ENCODE measurements at regions not wholly inside any gene's neighbourhood (a gene's known extent, or its start where the extent isn't known, plus 50 kb on each side); places are given as distances from the start of the nearest gene placed in this dataset.

DNA sequence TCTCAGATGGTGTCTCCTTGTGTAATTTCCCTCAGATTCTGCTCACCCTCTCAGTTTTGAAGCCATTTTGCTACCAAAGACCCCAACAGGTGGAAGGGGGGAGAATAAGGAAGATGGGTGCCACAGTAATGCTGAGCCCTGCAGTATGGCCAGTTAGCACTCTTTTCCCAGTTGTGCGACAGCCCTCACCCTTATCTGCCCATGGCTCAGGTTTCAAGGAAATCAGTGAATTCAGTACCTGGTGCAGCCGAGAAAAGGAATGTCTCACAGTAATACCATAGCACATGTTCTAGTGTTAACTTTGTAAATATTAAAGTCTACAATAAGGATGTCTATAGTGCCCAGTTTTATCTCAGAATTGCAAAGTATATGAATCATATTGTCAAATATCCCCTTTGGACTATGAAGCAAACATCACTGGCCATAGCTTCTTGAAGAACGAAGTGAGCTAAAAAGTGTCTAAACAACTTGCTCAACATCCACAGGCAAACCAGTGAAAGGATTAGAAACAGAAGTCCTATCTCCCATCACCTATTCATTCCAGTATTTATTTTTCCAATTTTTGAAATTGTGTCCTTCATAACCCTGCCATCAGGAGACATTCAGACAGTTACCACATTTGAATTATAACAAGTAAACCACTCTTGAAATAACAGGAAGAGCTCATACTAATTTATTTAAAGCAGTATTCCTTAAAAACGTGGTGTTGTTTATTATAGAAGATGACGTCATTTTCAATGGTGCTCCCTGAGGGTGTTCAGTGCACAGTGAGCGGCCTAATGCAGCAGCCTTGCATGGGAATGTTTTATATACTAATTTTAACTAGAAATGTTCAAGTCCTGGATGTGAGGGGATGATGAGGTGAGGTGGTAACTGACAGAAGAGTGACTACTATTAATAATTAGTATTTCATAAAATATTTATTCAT is 366.2 kb downstream of the TFAP2A start:
- H3K4me3 ChIP-seq (ENCODE audit: low read depth in 2 of 2, low read length in 2 of 2) = no peak overlapping the region
- no peak for TF ChIP-seq TCF7L2 (IDR thresholded peaks at IDR 0.05; ENCODE audit: low read depth, low read length)
- TF ChIP-seq SIN3A (IDR thresholded peaks at IDR 0.05; ENCODE audit: borderline replicate concordance, insufficient read depth, low read depth, low read length) = no peak
- no peak for TF ChIP-seq POLR2AphosphoS5 (IDR thresholded peaks at IDR 0.05; ENCODE audit: low read depth, low read length)
- TF ChIP-seq, protein P1, sequence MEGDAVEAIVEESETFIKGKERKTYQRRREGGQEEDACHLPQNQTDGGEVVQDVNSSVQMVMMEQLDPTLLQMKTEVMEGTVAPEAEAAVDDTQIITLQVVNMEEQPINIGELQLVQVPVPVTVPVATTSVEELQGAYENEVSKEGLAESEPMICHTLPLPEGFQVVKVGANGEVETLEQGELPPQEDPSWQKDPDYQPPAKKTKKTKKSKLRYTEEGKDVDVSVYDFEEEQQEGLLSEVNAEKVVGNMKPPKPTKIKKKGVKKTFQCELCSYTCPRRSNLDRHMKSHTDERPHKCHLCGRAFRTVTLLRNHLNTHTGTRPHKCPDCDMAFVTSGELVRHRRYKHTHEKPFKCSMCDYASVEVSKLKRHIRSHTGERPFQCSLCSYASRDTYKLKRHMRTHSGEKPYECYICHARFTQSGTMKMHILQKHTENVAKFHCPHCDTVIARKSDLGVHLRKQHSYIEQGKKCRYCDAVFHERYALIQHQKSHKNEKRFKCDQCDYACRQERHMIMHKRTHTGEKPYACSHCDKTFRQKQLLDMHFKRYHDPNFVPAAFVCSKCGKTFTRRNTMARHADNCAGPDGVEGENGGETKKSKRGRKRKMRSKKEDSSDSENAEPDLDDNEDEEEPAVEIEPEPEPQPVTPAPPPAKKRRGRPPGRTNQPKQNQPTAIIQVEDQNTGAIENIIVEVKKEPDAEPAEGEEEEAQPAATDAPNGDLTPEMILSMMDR (IDR thresholded peaks at IDR 0.05) = no peak
- TF ChIP-seq, protein P2, sequence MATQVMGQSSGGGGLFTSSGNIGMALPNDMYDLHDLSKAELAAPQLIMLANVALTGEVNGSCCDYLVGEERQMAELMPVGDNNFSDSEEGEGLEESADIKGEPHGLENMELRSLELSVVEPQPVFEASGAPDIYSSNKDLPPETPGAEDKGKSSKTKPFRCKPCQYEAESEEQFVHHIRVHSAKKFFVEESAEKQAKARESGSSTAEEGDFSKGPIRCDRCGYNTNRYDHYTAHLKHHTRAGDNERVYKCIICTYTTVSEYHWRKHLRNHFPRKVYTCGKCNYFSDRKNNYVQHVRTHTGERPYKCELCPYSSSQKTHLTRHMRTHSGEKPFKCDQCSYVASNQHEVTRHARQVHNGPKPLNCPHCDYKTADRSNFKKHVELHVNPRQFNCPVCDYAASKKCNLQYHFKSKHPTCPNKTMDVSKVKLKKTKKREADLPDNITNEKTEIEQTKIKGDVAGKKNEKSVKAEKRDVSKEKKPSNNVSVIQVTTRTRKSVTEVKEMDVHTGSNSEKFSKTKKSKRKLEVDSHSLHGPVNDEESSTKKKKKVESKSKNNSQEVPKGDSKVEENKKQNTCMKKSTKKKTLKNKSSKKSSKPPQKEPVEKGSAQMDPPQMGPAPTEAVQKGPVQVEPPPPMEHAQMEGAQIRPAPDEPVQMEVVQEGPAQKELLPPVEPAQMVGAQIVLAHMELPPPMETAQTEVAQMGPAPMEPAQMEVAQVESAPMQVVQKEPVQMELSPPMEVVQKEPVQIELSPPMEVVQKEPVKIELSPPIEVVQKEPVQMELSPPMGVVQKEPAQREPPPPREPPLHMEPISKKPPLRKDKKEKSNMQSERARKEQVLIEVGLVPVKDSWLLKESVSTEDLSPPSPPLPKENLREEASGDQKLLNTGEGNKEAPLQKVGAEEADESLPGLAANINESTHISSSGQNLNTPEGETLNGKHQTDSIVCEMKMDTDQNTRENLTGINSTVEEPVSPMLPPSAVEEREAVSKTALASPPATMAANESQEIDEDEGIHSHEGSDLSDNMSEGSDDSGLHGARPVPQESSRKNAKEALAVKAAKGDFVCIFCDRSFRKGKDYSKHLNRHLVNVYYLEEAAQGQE (IDR thresholded peaks at IDR 0.05; ENCODE audit: insufficient read depth in 1 of 2, low read depth in 2 of 2, low read length in 1 of 2) = no peak
- no peaks in the 10 kb centered on the region for H3K4me1 ChIP-seq (ENCODE audit: control insufficient read depth, insufficient read depth, low read length)
- H3K36me3 ChIP-seq (ENCODE audit: control insufficient read depth, insufficient read depth, low read length) = no peaks in the 10 kb centered on the region
- no peak overlapping the region; the same call in 1 of the 2 replicates for H3K27ac ChIP-seq (ENCODE audit: low read length)
- H3K9me3 ChIP-seq (ENCODE audit: control insufficient read depth, insufficient read depth, low read depth, low read length) = peaks cover 8% of the 10 kb centered on the region; the same call in 1 of the 2 replicates
- BruUV-seq (replicated peaks) = no TSS peak
- no peaks in the 10 kb centered on the region for H3K27me3 ChIP-seq (ENCODE audit: control insufficient read depth, insufficient read depth, low read length)
- ChIA-PET CTCF (no interaction called here), POLR2A (interaction anchor here (0.7 kb wide), 1 partner anchor 270 kb away, joined by 3 read pairs; no protein-coding TSS in a partner anchor)
- DNase-seq (ENCODE audit: low read depth, low spot score) = no peak
- ATAC-seq = no peak
- in situ Hi-C loops (cut with HindIII; ENCODE audit: low pct_unique_long_range_greater_than_20kb, low sequenced_read_pairs) = no loop called here
- intact Hi-C loops (cut with micrococcal nuclease; ENCODE audit: unreplicated experiment) = no loop called here

GRCh38 chr6:10042280-10042679 is 372.6 kb downstream of the TFAP2A start:
- CTCF ChIA-PET = no interaction called here

More at GRCh38 chr6:10042280-10042679, 372.6 kb downstream of the TFAP2A start:
- in situ Hi-C loops (cut with HindIII; ENCODE audit: low pct_unique_long_range_greater_than_20kb, low sequenced_read_pairs) (no loop called here), intact Hi-C loops (cut with micrococcal nuclease; ENCODE audit: unreplicated experiment) (no loop called here)
- no peaks in the 10 kb centered on the region for H3K4me1 ChIP-seq (ENCODE audit: control insufficient read depth, insufficient read depth, low read length)
- ATAC-seq (no peak), DNase-seq (ENCODE audit: low read depth, low spot score) (no peak)
- no peak overlapping the region for H3K27ac ChIP-seq (ENCODE audit: low read length)
- BruUV-seq (replicated peaks) = no TSS peak
- no peak overlapping the region for H3K4me3 ChIP-seq (ENCODE audit: low read depth in 2 of 2, low read length in 2 of 2)
- no peaks in the 10 kb centered on the region for H3K9me3 ChIP-seq (ENCODE audit: control insufficient read depth, insufficient read depth, low read depth, low read length)
- no peaks in the 10 kb centered on the region for H3K36me3 ChIP-seq (ENCODE audit: control insufficient read depth, insufficient read depth, low read length)
- TF ChIP-seq POLR2AphosphoS5 (IDR thresholded peaks at IDR 0.05; ENCODE audit: low read depth, low read length) = no peak
- no peak for TF ChIP-seq TCF7L2 (IDR thresholded peaks at IDR 0.05; ENCODE audit: low read depth, low read length)
- no peak for TF ChIP-seq SIN3A (IDR thresholded peaks at IDR 0.05; ENCODE audit: borderline replicate concordance, insufficient read depth, low read depth, low read length)
- TF ChIP-seq, protein P2 (IDR thresholded peaks at IDR 0.05; ENCODE audit: insufficient read depth in 1 of 2, low read depth in 2 of 2, low read length in 1 of 2) = no peak
- TF ChIP-seq, protein P1 (IDR thresholded peaks at IDR 0.05) = no peak
- H3K27me3 ChIP-seq (ENCODE audit: control insufficient read depth, insufficient read depth, low read length) = no peaks in the 10 kb centered on the region
- POLR2A ChIA-PET = no interaction called here

Measured in Panc1 (cell line).